NOMO-1 treated with dmso at 0.1 percent for 144 hours (cell line): ENCODE measurements at regions not wholly inside any gene's neighbourhood (a gene's known extent, or its start where the extent isn't known, plus 50 kb on each side); places are given as distances from the start of the nearest gene placed in this dataset.
A peak's percentile ranks its signal among the peaks of the same experiment; 100 is the strongest.

Source experiments
- DNase-seq: peaks from one replicate; lab custom pipeline; 2025; ENCODE audit not compliant: unreplicated experiment; lab: John Stamatoyannopoulos, UW

GRCh38 chrX:16488959-16489358, 161.0 kb upstream of the S100G start:
- DNase-seq, result no peak

DNA sequence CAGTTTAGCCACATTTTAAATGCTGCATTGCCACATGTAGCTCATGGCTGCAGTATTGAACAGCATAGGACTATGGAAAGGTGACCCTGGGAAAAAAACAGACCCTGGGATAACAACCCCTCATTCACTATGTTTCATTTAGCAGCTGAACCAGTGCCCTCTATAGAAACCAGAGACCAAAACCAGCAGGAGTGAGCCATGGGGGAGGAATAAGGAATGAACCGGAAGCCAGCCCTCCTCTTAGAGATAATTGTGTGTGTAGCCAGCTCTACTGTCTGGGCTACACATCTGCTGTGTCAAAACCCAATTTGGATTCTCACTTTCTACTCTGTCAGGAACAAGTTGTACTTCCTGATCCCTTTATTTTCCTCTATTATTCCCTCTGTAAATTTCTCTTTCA, 158.5 kb upstream of the S100G start:
- DNase-seq, result no peak

- no peak for DNase-seq
Measured at GRCh38 chrX:16496175-16496574, 153.8 kb upstream of the S100G start.

DNA sequence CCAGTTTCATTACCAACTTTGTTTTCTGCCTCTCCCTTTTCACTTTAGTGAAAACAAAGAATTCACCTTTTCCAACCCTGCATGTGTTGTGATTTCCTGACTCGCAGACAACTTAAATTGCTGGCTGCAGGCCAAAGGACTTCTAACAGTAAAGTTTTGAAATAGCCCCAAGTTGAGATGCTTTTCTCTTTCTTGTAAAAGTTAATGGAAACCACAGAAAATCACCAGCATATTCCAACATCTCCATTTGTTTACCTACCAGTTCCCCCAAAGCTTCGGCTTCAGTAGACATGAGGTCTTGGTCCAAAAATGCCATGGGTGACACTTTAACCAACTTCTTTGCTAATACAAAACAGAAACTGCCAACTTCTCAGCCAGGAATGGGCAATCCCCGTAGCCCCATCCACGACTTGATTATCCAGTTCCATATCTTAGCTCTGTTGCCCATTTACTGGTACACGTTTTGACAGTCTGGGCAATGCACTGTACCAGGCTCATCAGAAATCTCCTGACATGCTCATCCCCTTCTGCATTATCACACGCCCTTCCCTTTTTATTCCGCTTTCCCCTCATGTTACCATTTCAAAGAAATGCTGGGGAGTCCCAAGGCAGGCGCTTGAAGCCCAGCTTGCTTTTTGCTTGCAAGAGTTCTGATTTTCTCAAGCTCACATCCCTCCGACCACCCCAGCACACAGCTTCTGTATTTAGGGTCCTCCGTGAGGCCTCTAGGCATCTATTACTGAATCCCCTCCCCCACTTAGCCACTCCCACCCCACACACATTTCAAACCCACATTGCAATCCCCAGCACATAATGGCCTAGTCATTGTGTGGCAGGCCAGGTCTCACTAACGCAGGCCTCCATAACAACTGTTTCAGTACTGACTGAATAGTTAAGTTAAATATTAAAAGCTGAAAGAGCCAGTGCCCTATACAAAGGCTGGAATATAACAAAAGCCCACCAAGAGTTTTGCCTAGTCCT, 137.9 kb upstream of the S100G start:
- DNase-seq, result no peak

DNA sequence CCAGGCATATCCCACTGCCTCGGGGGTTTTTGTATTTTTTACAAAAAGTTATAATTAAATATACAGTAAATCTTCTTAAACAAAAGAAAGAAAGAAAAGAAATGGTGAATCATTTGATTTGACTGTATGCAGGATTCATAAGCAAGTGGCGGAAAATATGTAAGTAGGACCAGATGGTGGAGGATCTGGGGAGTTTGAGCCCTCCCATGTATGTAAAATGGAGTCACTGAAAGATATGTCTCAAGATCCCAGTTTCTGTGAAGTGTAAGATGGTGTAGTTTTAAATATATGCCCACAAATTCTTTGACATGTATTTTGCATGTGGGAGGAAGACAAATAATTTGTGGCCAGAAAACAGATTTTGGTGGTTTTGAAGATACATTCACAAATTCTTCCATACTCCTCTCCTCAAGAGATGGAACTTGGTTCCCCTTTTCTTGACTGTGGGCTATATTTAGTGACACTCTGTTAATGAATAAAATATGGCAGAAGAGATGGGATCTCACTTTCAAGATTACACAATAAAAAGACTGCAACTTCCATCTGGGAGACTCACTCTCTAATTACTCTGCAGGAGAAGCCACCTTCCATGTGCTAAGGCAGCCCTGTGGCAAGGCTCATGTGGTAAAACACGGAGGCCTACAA, 133.6 kb upstream of the S100G start:
- peak; percentile 41 for DNase-seq

- DNase-seq, result no peak
Measured at GRCh38 chrX:16517039-16517605, 132.8 kb upstream of the S100G start.

DNA sequence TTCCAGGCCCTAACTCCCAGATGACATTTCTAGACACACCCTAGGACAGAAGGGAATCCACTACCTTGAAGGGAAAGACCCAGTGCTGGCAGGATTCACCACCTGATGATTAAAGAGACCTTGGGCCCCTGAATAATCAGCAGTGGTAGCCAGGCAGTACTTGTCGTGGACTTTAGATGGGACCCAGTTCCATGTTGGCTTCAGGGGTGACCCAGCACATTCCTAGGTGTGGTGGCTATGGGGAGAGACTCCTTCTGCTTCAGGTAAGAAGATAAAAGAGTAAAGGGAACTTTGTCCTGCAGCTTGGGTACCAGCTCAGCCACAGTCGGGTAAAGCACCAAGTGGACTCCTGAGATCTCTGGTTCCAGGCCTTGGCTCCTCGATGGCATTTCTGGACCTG, 131.8 kb upstream of the S100G start:
- DNase-seq, result no peak

GRCh38 chrX:16524316-16524715, 125.6 kb upstream of the S100G start:
- DNase-seq, result no peak

DNA sequence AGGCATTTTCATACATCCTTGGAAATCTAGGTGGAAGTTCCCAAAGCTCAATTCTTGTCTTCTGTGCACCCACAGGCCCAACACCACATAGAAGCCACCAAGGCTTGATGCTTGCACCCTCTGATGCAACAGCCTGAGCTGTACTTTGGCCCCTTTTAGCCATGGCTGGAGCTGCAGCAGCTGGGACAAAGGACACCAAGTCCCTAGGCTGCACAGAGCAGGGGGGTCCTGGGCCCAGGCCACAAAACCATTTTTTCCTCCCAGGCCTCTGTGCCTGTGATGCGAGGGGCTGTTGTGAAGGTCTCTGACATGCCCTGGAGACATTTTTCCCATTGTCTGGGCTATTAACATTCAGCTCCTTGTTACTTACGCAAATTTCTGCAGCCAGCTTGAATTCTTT, 124.0 kb upstream of the S100G start:
- no peak for DNase-seq

GRCh38 chrX:16528620-16529019, 121.3 kb upstream of the S100G start:
- peak; percentile 33 for DNase-seq
